COR-L47 (cell line): ENCODE measurements at regions not wholly inside any gene's neighbourhood (a gene's known extent, or its start where the extent isn't known, plus 50 kb on each side); places are given as distances from the start of the nearest gene placed in this dataset.

Source experiments
- DNase-seq: peaks from one replicate; lab custom pipeline; 2025; lab: John Stamatoyannopoulos, UW

DNA sequence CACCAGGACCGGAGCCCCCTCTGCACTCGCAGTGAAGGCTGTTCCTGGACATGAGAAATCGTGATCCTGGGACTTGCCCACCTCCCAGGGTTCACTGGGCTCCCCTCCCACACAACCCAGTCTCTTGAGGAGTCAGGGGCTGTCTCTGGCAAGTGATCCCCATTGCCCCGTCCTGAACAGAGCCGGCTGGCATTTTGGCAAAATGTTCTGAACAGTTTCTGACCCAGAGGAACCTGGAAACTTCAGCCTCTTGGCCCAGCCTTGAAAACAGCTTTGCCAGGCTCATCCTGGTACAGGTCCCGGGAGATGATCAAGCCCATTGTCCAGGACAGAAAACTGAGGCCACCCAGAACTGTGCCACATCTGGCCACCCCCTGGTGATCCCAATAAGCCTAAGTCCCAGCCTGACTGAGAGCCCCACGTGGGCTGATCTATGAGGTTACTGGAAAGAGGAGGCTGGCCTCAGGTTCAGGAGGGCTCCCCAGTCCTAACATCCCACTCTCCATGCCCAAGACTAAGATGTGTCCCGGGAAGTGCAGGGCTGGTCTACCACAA is 115.7 kb downstream of the OAT start:
- DNase-seq, result no peak

- no peak for DNase-seq
These were observed 117.0 kb downstream of the OAT start for GRCh38 chr10:124301736-124302135.

GRCh38 chr10:124300735-124301134 is 118.0 kb downstream of the OAT start:
- no peak for DNase-seq

- no peak for DNase-seq
These were observed 118.5 kb downstream of the OAT start for GRCh38 chr10:124300224-124300623.

DNA sequence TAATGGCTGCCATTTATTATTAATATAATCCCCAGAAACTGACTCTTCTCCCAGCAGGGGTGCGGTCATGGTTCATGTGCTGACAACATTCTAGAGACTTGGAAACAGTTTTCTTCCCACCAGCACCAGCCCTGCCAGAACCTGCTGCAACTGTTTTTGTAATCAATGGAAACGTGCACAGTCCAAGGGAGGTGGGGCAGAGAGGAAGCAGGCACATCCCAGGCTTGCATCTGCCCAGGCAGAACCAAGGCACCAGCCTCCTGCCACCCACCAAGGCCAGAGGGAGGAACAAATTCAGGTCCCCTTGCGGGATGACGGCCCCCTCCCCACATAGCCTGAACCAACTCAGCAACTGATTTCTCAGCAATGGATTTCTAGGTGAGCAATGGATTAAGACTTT is 119.0 kb downstream of the OAT start:
- DNase-seq, result no peak

DNA sequence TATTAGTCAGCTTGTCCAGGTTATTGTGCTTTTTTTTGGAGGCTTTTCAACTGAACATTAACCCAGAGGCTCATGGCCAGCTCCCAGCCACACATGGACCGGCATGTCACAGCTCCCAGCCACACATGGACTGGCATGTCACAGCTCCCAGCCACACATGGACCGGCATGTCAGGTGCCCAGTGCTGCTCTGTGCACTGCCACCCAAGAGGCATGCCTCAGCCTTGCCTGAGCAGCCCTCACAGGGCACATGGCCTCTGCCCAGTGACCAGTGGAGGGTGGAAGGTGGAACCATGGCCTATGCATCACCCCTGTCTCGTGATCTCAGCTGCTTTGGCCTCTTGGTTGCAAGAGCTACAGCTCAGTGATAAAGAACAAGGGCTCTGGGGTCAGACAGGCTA is 119.8 kb downstream of the OAT start:
- no peak for DNase-seq

DNA sequence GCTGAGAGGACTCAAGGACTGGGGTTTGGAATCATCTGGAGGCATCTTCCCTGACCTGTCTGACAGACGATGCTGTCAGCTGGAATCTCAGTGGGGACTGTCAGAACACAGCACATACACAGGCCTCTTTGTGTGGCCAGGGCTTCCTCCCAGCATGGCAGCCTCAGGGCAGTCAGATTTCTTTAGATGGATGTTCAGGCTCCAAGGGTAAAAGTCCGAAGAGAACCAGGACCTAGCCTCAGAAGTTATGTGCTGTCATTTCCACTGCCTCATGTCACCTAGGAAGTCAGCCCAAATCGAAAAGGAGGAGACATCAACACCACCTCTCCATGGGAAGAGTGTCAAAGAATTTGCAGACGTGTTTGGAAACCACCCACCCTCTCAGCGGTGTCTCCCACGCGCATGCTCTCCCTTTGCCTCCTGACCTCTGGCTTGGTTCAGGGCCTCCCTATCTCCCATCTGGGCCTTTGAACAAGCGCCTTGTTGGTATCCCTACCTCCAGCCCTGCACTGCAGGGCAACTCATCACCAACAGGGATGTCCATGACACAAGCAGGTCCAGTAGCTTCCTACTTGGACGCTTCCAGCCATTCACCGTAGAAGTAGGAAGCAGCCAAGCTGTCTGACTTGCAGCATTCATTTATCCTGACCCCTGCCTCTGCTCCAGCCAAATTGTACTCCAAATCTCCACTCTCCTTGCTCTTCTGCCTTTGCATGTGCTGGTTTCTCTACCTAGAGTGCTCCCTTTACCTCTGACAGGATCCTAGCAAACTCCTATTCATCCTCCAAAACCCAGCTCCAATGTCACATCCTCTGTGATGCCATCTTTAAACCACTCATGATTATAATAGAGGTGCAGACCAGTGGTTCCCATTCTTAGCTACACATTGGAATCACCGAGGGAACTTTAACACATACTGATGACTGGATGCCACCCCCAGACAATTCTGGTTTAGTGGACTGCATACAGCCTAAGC is 121.6 kb downstream of the OAT start:
- no peak for DNase-seq

DNA sequence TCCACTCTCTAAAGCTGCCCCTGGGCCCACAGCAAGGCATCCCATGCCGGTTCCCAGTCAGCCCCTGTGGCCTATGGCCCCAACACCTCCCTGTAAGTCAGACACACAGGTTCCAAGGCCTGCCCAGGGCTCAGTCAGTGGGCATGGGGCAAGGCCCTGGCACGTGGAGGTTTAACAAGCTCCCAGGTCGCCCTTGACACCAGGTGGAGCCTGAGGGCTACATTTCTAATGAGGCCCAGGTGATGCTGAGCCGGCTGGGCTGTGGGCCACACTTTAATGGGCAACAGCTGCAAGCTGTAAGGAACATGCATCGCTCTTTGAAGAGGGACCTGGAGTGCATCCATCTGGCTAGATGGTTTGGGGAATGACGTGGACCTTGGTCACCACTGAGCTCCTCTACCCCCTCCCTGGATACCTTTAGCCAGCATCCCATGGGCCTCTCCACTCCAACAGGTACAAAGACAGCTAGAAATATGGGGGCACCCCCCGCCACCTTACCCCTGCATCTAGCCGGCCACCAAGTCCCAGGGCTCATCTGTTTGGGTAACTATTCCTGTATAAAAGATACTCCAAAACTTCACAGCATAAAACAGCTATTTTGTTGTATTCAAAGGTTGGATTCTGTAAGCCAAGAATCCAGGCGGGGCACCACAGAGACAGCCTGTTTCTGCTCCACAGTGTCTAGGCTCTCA is 122.5 kb downstream of the OAT start:
- DNase-seq, result peak; percentile 22

DNA sequence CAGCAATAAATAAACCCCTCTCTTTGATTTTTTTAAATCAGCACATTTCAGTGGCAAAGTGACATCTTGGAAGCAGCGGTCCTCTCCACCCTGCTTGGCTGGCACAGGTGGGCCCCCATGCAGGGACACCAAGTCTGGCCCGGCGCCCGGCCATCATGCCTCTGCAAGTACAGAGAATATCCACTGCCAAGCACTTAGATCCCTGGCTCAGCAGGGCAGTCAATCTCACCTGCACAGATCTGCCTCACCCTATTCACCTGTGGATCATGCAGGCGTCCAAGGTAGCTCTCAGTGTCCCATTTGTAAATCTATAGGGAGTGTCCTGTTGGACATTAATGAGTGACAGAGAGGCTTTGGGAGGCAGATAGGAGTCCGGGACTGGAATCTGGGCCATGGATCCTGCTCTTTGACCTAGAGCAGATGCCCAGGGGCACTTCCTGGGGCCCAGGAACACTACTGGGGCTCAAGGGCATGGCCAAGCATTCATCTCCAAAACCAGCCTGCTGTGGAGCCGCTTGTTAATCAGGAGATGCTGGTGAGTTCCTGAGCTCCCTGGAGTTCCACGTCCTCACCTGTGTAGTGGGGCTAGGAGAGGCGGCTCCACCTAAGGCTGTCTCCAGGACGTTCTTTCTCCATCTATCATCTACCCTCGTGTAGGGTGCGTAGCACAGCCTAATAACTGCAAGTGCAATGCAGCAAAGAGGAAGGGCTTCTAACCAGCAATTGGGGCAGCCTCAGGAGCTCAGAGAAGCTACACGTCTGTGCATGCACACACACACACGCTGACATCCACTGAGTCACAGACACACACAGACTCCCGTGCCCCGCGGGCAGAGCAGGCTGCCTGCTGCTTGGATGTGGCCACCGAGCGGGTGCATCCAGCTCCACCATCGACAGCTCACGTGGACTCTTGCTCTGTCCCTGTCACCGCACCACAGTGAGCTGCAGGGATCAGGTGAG is 123.6 kb downstream of the OAT start:
- DNase-seq, result peak; percentile 43

GRCh38 chr10:124293616-124294449 is 124.9 kb downstream of the OAT start:
- no peak for DNase-seq

GRCh38 chr10:124292911-124293615 is 125.7 kb downstream of the OAT start:
- no peak for DNase-seq

DNA sequence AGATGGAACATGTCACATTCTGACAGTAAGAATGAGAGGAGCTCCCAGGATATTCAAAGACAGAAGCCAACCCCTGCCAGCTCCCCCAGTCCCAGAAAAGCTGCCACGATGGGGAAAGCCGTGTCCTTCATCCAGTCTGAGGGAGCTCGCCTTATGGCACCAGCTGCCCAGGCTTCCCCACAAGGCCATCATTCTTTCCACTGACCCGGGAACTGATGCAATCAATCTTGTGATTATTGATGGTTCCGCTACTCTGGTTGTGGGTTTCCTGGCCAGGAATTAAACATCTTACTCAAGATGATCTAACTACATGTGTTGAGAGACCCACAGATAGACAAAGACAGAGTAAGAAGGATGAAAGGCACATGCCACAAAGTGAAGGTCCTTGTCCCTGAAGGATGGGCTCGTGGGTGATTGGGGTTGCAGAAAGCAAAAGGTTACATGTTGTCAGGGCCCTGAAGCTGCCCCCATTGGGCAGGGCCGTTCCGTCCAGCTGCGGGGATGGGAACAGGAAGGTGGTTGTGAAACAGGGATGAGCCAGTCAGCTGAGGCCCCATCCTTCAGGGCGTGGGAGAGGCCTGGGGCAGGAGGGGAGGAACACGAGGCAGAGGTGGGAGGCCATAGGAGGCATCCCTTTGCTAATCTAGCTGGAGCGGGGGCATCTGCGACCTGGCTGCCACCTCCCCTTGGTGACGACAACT is 127.6 kb downstream of the OAT start:
- no peak for DNase-seq

GRCh38 chr10:124289851-124290795 is 128.6 kb downstream of the OAT start:
- no peak for DNase-seq

DNA sequence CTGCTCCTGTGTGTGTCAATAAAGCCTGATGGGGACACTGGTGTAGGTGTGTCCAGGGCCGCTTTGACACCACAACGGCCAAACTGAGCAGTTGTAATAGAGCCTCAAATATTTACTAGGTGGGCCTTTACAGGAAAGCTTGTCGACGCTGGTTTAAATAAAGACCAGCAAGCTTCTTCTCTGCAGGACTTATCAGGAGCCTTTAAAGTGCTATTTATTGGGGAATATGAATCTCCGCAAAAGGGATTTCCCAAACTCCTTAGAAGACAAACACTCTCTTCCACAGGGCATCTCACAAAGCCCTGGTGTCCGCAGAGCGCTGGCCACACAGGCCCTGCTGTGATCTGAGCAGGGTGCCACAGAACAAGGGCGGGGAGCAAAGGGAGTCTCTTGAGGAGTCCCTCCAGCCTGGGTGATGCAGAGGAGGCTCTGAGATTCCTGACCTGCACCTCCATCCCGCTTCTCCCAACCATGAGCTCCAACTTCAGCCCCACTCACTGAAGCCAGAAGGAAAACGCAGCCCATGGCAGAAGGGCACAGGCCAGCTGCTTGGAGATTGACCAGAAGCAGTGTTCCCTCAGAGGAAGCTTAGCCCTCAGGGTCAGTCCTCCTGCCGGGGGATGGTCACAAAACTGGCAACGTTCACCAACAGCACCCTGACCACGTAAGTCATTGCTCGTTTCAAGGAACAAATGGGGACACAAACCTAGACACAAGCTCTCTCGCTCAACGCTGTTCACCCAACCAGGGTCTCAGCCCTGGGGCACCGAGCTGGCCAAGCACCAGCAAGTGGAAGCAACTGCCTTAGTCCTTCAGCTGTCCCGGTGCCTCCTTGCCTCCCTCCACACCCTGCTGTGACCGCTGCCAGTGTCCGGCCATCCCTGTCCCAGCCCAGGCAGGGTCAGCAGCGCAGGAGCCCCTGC is 129.5 kb downstream of the OAT start:
- DNase-seq, result no peak

DNA sequence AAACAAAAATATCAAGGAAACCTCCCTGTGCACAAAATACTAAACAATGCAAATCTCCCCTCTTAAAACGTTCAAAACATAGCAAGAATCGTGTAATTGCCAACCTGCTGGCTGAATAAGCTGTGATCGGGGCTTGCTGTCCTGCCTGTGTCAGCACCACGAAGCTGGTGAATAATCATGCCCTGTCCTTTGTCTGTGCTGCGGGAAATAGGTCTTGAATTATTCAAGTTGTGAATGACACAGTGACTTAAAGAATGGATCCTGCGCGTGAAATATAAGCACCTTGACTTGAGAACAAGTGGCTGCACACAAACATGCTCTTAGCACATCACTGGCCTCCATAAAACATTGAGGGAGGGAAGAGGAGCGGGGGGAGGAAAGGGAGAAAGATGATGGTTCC is 130.2 kb downstream of the OAT start:
- no peak for DNase-seq

GRCh38 chr10:124287791-124288190 is 130.9 kb downstream of the OAT start:
- DNase-seq, result no peak

- no peak for DNase-seq
These were observed 131.5 kb downstream of the OAT start for GRCh38 chr10:124287071-124287685.
